Panc1 (cell line): ENCODE measurements at regions not wholly inside any gene's neighbourhood (a gene's known extent, or its start where the extent isn't known, plus 50 kb on each side); places are given as distances from the start of the nearest gene placed in this dataset.

ENCODE experiments used
- POLR2AphosphoS5 ChIP-seq: IDR thresholded peaks from 2 replicates; pipeline ENCODE4 v1.6.1; 2012; ENCODE audit warnings: mild to moderate bottlenecking, low read depth, low read length, moderate library complexity
- SIN3A ChIP-seq: IDR thresholded peaks from 2 replicates; pipeline ENCODE4 v1.6.1; 2012; ENCODE audit warnings: low read depth, mild to moderate bottlenecking, low read length, moderate library complexity, borderline replicate concordance; ENCODE audit not compliant: insufficient read depth
- TF ChIP-seq, protein P1 (sequence below): fragments of 450-650 bp; IDR thresholded peaks from 2 replicates; pipeline ENCODE4 v1.5.1; 2017; ENCODE audit warnings: mild to moderate bottlenecking

- TF ChIP-seq, protein P1, sequence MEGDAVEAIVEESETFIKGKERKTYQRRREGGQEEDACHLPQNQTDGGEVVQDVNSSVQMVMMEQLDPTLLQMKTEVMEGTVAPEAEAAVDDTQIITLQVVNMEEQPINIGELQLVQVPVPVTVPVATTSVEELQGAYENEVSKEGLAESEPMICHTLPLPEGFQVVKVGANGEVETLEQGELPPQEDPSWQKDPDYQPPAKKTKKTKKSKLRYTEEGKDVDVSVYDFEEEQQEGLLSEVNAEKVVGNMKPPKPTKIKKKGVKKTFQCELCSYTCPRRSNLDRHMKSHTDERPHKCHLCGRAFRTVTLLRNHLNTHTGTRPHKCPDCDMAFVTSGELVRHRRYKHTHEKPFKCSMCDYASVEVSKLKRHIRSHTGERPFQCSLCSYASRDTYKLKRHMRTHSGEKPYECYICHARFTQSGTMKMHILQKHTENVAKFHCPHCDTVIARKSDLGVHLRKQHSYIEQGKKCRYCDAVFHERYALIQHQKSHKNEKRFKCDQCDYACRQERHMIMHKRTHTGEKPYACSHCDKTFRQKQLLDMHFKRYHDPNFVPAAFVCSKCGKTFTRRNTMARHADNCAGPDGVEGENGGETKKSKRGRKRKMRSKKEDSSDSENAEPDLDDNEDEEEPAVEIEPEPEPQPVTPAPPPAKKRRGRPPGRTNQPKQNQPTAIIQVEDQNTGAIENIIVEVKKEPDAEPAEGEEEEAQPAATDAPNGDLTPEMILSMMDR = no peak
- TF ChIP-seq SIN3A = no peak
- no peak for TF ChIP-seq POLR2AphosphoS5
Measured at GRCh38 chr6:140782941-140783340, 1349.8 kb upstream of the GJE1 start.
